ENCODE measurements at regions not wholly inside any gene's neighbourhood (a gene's known extent, or its start where the extent isn't known, plus 50 kb on each side); places are given as distances from the start of the nearest gene placed in this dataset.

GRCh38 chr2:187274146-187274545, 173.9 kb downstream of the CALCRL start:
- ATAC-seq (ENCODE audit: low read depth) (no peak), DNase-seq (no peak)
- H3K4me1 Mint-ChIP-seq = no peaks in the 10 kb centered on the region
- H3K27me3 Mint-ChIP-seq = no peaks in the 10 kb centered on the region
- H3K9me3 Mint-ChIP-seq = no peaks in the 10 kb centered on the region
- H3K27ac Mint-ChIP-seq = no peak overlapping the region
- no peaks in the 10 kb centered on the region for H3K36me3 Mint-ChIP-seq
- H3K4me3 Mint-ChIP-seq = no peak overlapping the region
- POLR2A ChIA-PET = no interaction called here

GRCh38 chr2:187272255-187272654, 175.8 kb downstream of the CALCRL start:
- DNase-seq = no peak
- POLR2A ChIA-PET = no interaction called here
- no peak overlapping the region for H3K27ac Mint-ChIP-seq
- ATAC-seq (ENCODE audit: low read depth) = no peak
- no peaks in the 10 kb centered on the region for H3K9me3 Mint-ChIP-seq
- no peaks in the 10 kb centered on the region for H3K4me1 Mint-ChIP-seq
- no peak overlapping the region for H3K4me3 Mint-ChIP-seq
- H3K36me3 Mint-ChIP-seq = no peaks in the 10 kb centered on the region
- no peaks in the 10 kb centered on the region for H3K27me3 Mint-ChIP-seq

GRCh38 chr2:187271825-187272224, 176.2 kb downstream of the CALCRL start:
- no peaks in the 10 kb centered on the region for H3K9me3 Mint-ChIP-seq
- H3K36me3 Mint-ChIP-seq = no peaks in the 10 kb centered on the region
- no peak overlapping the region for H3K27ac Mint-ChIP-seq
- no peaks in the 10 kb centered on the region for H3K27me3 Mint-ChIP-seq
- ATAC-seq (ENCODE audit: low read depth) (peak; percentile 36), DNase-seq (no peak)
- POLR2A ChIA-PET = no interaction called here
- no peaks in the 10 kb centered on the region for H3K4me1 Mint-ChIP-seq
- H3K4me3 Mint-ChIP-seq = no peak overlapping the region

GRCh38 chr2:187266645-187267044, 181.4 kb downstream of the CALCRL start:
- no peaks in the 10 kb centered on the region for H3K4me1 Mint-ChIP-seq
- H3K27me3 Mint-ChIP-seq = no peaks in the 10 kb centered on the region
- H3K27ac Mint-ChIP-seq = no peak overlapping the region
- ATAC-seq (ENCODE audit: low read depth) = no peak
- no peak for DNase-seq
- H3K36me3 Mint-ChIP-seq = no peaks in the 10 kb centered on the region
- no peaks in the 10 kb centered on the region for H3K9me3 Mint-ChIP-seq
- H3K4me3 Mint-ChIP-seq = no peak overlapping the region
- POLR2A ChIA-PET = no interaction called here

GRCh38 chr2:187266147-187266546, 181.9 kb downstream of the CALCRL start:
- Mint-ChIP-seq H3K27me3 (no peaks in the 10 kb centered on the region), H3K4me1 (no peaks in the 10 kb centered on the region), H3K27ac (no peak overlapping the region), H3K9me3 (no peaks in the 10 kb centered on the region), H3K36me3 (no peaks in the 10 kb centered on the region), H3K4me3 (no peak overlapping the region)
- POLR2A ChIA-PET = no interaction called here
- no peak for DNase-seq
- ATAC-seq (ENCODE audit: low read depth) = no peak

- Mint-ChIP-seq H3K4me3 (no peak overlapping the region), H3K36me3 (no peaks in the 10 kb centered on the region), H3K4me1 (no peaks in the 10 kb centered on the region), H3K27me3 (no peaks in the 10 kb centered on the region), H3K9me3 (no peaks in the 10 kb centered on the region), H3K27ac (no peak overlapping the region)
- POLR2A ChIA-PET = no interaction called here
- no peak for DNase-seq
- ATAC-seq (ENCODE audit: low read depth) = no peak
Measured at GRCh38 chr2:187264612-187265011, 183.4 kb downstream of the CALCRL start.

- H3K4me1 Mint-ChIP-seq = no peaks in the 10 kb centered on the region
- no peaks in the 10 kb centered on the region for H3K36me3 Mint-ChIP-seq
- no peak for ATAC-seq (ENCODE audit: low read depth)
- H3K27me3 Mint-ChIP-seq = no peaks in the 10 kb centered on the region
- H3K27ac Mint-ChIP-seq = no peak overlapping the region
- no peaks in the 10 kb centered on the region for H3K9me3 Mint-ChIP-seq
- POLR2A ChIA-PET = no interaction called here
- H3K4me3 Mint-ChIP-seq = no peak overlapping the region
- no peak for DNase-seq
Measured at GRCh38 chr2:187263675-187264560, 184.1 kb downstream of the CALCRL start.

- no peaks in the 10 kb centered on the region for H3K36me3 Mint-ChIP-seq
- POLR2A ChIA-PET = no interaction called here
- H3K27me3 Mint-ChIP-seq = no peaks in the 10 kb centered on the region
- DNase-seq = no peak
- no peaks in the 10 kb centered on the region for H3K9me3 Mint-ChIP-seq
- no peak overlapping the region for H3K4me3 Mint-ChIP-seq
- no peak for ATAC-seq (ENCODE audit: low read depth)
- no peak overlapping the region for H3K27ac Mint-ChIP-seq
- H3K4me1 Mint-ChIP-seq = no peaks in the 10 kb centered on the region
Measured at GRCh38 chr2:187261705-187262104, 186.3 kb downstream of the CALCRL start.

GRCh38 chr2:187252063-187252462, 196.0 kb downstream of the CALCRL start:
- Mint-ChIP-seq H3K27me3 (no peaks in the 10 kb centered on the region), H3K4me1 (no peaks in the 10 kb centered on the region), H3K27ac (no peak overlapping the region)

GRCh38 chr2:187250137-187250536, 197.9 kb downstream of the CALCRL start:
- Mint-ChIP-seq H3K36me3 (no peaks in the 10 kb centered on the region), H3K27ac (no peak overlapping the region), H3K9me3 (peaks cover 1% of the 10 kb centered on the region), H3K27me3 (no peaks in the 10 kb centered on the region), H3K4me1 (no peaks in the 10 kb centered on the region), H3K4me3 (no peak overlapping the region)
- ATAC-seq (ENCODE audit: low read depth) (no peak), DNase-seq (no peak)
- POLR2A ChIA-PET = no interaction called here

More at GRCh38 chr2:187252063-187252462, 196.0 kb downstream of the CALCRL start:
- no peak for ATAC-seq (ENCODE audit: low read depth)
- H3K9me3 Mint-ChIP-seq = peaks cover 1% of the 10 kb centered on the region
- H3K4me3 Mint-ChIP-seq = no peak overlapping the region
- H3K36me3 Mint-ChIP-seq = no peaks in the 10 kb centered on the region
- no peak for DNase-seq
- POLR2A ChIA-PET = no interaction called here

GRCh38 chr2:187233811-187234210, 214.2 kb downstream of the CALCRL start:
- H3K4me3 Mint-ChIP-seq = no peak overlapping the region
- ATAC-seq (ENCODE audit: low read depth) (no peak), DNase-seq (no peak)
- no peak overlapping the region for H3K27ac Mint-ChIP-seq
- H3K9me3 Mint-ChIP-seq = peaks cover 3% of the 10 kb centered on the region
- H3K4me1 Mint-ChIP-seq = no peaks in the 10 kb centered on the region
- H3K36me3 Mint-ChIP-seq = no peaks in the 10 kb centered on the region
- POLR2A ChIA-PET = no interaction called here
- no peaks in the 10 kb centered on the region for H3K27me3 Mint-ChIP-seq

- Mint-ChIP-seq H3K27me3 (no peaks in the 10 kb centered on the region), H3K36me3 (no peaks in the 10 kb centered on the region), H3K27ac (no peak overlapping the region), H3K4me1 (no peaks in the 10 kb centered on the region), H3K9me3 (peaks cover 3% of the 10 kb centered on the region), H3K4me3 (no peak overlapping the region)
- DNase-seq (no peak), ATAC-seq (ENCODE audit: low read depth) (no peak)
- POLR2A ChIA-PET = no interaction called here
Measured at GRCh38 chr2:187232749-187233148, 215.3 kb downstream of the CALCRL start.

- Mint-ChIP-seq H3K27me3 (no peaks in the 10 kb centered on the region), H3K4me1 (no peaks in the 10 kb centered on the region)
Measured at GRCh38 chr2:187230088-187230487, 218.0 kb downstream of the CALCRL start.

GRCh38 chr2:187228986-187229385, 219.1 kb downstream of the CALCRL start:
- H3K9me3 Mint-ChIP-seq = peaks cover 2% of the 10 kb centered on the region
- H3K4me3 Mint-ChIP-seq = no peak overlapping the region
- no peak for ATAC-seq (ENCODE audit: low read depth)
- POLR2A ChIA-PET = no interaction called here
- H3K27ac Mint-ChIP-seq = no peak overlapping the region
- DNase-seq = no peak
- H3K36me3 Mint-ChIP-seq = no peaks in the 10 kb centered on the region
- H3K4me1 Mint-ChIP-seq = no peaks in the 10 kb centered on the region
- H3K27me3 Mint-ChIP-seq = no peaks in the 10 kb centered on the region

More at GRCh38 chr2:187230088-187230487, 218.0 kb downstream of the CALCRL start:
- ATAC-seq (ENCODE audit: low read depth) (no peak), DNase-seq (no peak)
- no peak overlapping the region for H3K27ac Mint-ChIP-seq
- POLR2A ChIA-PET = no interaction called here
- H3K36me3 Mint-ChIP-seq = no peaks in the 10 kb centered on the region
- no peak overlapping the region for H3K4me3 Mint-ChIP-seq
- peaks cover 3% of the 10 kb centered on the region for H3K9me3 Mint-ChIP-seq

All from activated naive CD8-positive, alpha-beta T cell treated with anti-CD3 and anti-CD28 coated beads, Interleukin-2, amount 10 ng/mL, durations not matched to agents 7 days and 5 days (primary cell).